ENCODE measurements at regions not wholly inside any gene's neighbourhood (a gene's known extent, or its start where the extent isn't known, plus 50 kb on each side); places are given as distances from the start of the nearest gene placed in this dataset.

DNA sequence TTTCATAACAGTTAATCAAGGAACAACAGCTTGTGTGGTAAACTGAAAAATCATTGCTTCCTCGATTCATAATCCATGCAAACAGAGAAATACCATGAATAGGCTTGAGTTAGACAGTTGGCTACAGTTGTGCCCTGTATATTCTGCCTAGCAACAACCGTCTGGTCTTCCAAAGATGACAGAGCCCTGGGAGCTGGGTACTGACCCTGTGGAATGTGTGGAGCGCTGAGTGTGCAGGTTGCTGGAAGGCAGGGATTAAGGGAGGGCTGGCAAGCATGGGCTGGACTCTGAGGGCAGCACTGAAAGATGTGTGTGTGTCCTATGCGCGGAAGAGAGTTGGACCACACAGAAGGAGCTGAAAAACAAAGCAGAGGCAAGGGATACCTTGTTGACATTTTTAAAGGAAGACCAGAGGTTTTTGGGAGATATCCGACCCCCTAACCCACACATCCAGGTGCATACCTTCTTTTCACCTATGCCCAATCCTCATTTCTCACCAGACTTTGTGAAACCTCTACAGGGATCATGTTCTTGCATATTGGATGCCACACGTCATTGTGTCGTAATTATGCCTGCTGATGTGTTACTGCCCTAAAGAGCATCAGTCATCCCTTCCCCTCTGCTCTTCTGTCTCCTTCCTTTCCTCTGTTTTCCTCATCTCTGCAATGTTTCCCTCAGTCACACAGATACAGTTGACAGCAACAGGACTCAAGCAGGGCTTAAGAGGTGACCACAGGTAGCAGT, 58.2 kb upstream of the VGLL2 start:
- no peaks in the 10 kb centered on the region for H3K36me3 Mint-ChIP-seq
- H3K4me1 Mint-ChIP-seq: no peaks in the 10 kb centered on the region
- peaks cover 0 to 2% of the 10 kb centered on the region in 2 donors for H3K27me3 Mint-ChIP-seq
- no peak overlapping the region for H3K4me3 Mint-ChIP-seq
- no peak overlapping the region for H3K27ac Mint-ChIP-seq
- H3K36me3 ChIP-seq (ENCODE audit: insufficient read depth, low read length): no peaks in the 10 kb centered on the region
- H3K4me1 ChIP-seq (ENCODE audit: insufficient read depth, low read length): no peaks in the 10 kb centered on the region
- no peak for DNase-seq
- POLR2A ChIA-PET (ENCODE audit: partially characterized antibody): no interaction called here
- no peaks in the 10 kb centered on the region for H3K27me3 ChIP-seq (ENCODE audit: insufficient read depth, low read length)
- intact Hi-C loops (cut with micrococcal nuclease): no loop called here
- H3K9me3 Mint-ChIP-seq: peaks cover 0 to 4% (median 0%) of the 10 kb centered on the region in 8 donors
- no peak overlapping the region for H3K27ac ChIP-seq (ENCODE audit: low read depth, low read length)
- no peaks in the 10 kb centered on the region for H3K9me3 ChIP-seq (ENCODE audit: control insufficient read depth in 1 of 2, low read length in 2 of 2)
- CTCF ChIA-PET (ENCODE audit: partially characterized antibody): no interaction called here
- H3K4me3 ChIP-seq (ENCODE audit: low read length in 2 of 2): no peak overlapping the region

DNA sequence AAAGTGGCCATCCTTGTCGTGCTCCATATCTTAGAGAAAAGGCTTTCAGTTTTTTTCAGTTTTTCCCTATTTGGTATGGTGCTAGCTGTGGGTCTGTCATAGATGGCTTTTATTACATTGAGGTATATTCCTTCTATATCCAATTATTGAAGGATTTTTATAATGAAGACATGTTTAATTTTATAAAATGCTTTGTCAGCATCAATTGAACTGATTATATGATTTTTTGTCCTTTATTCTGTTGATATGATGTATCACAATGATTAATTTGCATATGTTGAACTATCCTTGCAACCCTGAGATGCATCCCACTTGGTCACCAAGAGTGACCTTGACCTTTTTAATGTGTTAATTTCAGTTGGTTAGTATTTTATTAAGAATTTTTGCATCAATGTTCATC, 55.1 kb upstream of the VGLL2 start:
- Histone ChIP-seq H3K4me1 (ENCODE audit: insufficient read depth, low read length) (no peaks in the 10 kb centered on the region), H3K9me3 (ENCODE audit: control insufficient read depth in 1 of 2, low read length in 2 of 2) (no peaks in the 10 kb centered on the region), H3K27me3 (ENCODE audit: insufficient read depth, low read length) (no peaks in the 10 kb centered on the region), H3K27ac (ENCODE audit: low read depth, low read length) (no peak overlapping the region), H3K4me3 (ENCODE audit: low read length in 2 of 2) (no peak overlapping the region), H3K36me3 (ENCODE audit: insufficient read depth, low read length) (no peaks in the 10 kb centered on the region)
- Mint-ChIP-seq H3K27me3 (no peaks in the 10 kb centered on the region), H3K9me3 (peaks cover 0 to 5% (median under 1%) of the 10 kb centered on the region in 8 donors), H3K27ac (no peak overlapping the region), H3K36me3 (no peaks in the 10 kb centered on the region), H3K4me3 (no peak overlapping the region), H3K4me1 (no peaks in the 10 kb centered on the region)
- ChIA-PET CTCF (ENCODE audit: partially characterized antibody) (no interaction called here), POLR2A (ENCODE audit: partially characterized antibody) (no interaction called here)
- intact Hi-C loops (cut with micrococcal nuclease): loop anchor here (5.0 kb wide), 1 partner anchor 88 kb away; no protein-coding TSS in a partner anchor
- no peak for DNase-seq

- H3K4me1 ChIP-seq (ENCODE audit: insufficient read depth, low read length): no peaks in the 10 kb centered on the region
- H3K27me3 ChIP-seq (ENCODE audit: insufficient read depth, low read length): no peaks in the 10 kb centered on the region
- no peak overlapping the region for H3K4me3 ChIP-seq (ENCODE audit: low read length in 2 of 2)
- DNase-seq: no peak
- H3K4me1 Mint-ChIP-seq: no peaks in the 10 kb centered on the region
- H3K27ac Mint-ChIP-seq: no peak overlapping the region
- no peaks in the 10 kb centered on the region for H3K36me3 Mint-ChIP-seq
- H3K4me3 Mint-ChIP-seq: no peak overlapping the region
- H3K36me3 ChIP-seq (ENCODE audit: insufficient read depth, low read length): no peaks in the 10 kb centered on the region
- H3K9me3 Mint-ChIP-seq: peaks cover 0 to 8% (median 0%) of the 10 kb centered on the region in 8 donors
- ChIA-PET CTCF (ENCODE audit: partially characterized antibody) (interaction anchor here (1.8 kb wide), 1 partner anchor 11 kb away, joined by 3 read pairs; no protein-coding TSS in a partner anchor), POLR2A (ENCODE audit: partially characterized antibody) (no interaction called here)
- no peaks in the 10 kb centered on the region for H3K9me3 ChIP-seq (ENCODE audit: control insufficient read depth in 1 of 2, low read length in 2 of 2)
- no peak overlapping the region for H3K27ac ChIP-seq (ENCODE audit: low read depth, low read length)
- intact Hi-C loops (cut with micrococcal nuclease): no loop called here
- peaks cover 2 to 7% of the 10 kb centered on the region in 2 donors for H3K27me3 Mint-ChIP-seq
These were observed 49.8 kb upstream of the VGLL2 start for GRCh38 chr6:117215353-117216090.

Data from CD4-positive, alpha-beta memory T cell (primary cell).